ENCODE measurements at regions not wholly inside any gene's neighbourhood (a gene's known extent, or its start where the extent isn't known, plus 50 kb on each side); places are given as distances from the start of the nearest gene placed in this dataset.
"Not testable (repeated sequence)": the region's sequence is repeated elsewhere in the genome, so short reads cannot be mapped to it uniquely, and the experiment has no call there.

DNA sequence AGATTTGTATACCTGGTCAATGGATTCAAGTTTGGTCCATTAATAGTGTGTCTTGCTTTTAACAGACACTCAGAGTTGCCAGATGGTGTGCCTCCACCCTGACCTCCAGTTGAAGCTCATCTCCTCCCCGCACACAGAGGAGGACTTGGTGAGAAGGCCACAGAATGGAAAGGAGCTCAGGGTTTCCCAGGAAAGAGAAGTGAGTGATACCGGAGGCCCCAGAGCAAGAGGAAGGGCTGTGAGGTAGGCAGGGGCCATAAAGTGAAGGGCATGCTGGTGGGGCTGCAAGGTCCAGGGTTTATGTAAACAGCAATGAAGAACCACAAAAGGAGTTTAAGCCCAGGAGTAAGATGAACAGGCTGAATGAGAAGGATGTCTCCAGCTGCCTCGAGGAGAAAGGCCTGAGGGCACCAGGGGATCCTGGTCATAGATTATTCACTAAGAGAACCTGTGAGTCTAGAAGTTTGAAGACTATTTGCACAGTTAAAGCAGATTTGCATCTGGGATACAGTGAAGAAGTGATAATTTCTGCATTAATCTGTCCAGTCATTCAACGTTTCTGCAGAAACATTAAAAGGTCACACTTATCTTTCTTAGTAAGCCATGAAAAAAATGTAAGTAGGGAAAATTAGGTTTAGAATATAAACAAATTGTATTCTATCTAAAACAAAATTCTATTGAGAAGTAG lies 67.5 kb upstream of the VPREB1 start:
- ChIA-PET CTCF (no interaction called here), POLR2A (no interaction called here)
- Mint-ChIP-seq H3K4me1 (no peaks in the 10 kb centered on the region), H3K27ac (no peak overlapping the region), H3K4me3 (no peak overlapping the region), H3K27me3 (peaks cover 24 to 44% of the 10 kb centered on the region in 2 donors), H3K9me3 (peaks cover 0 to 2% (median 1%) of the 10 kb centered on the region in 5 donors), H3K36me3 (no peaks in the 10 kb centered on the region)
- DNase-seq = no peak
- Histone ChIP-seq H3K4me3 (ENCODE audit: low read length) (no peak overlapping the region), H3K27ac (ENCODE audit: low read depth, low read length) (no peak overlapping the region), H3K4me1 (ENCODE audit: insufficient read depth, low read length) (no peaks in the 10 kb centered on the region), H3K9me3 (ENCODE audit: low read length) (no peaks in the 10 kb centered on the region), H3K27me3 (ENCODE audit: insufficient read depth, low read length, poor library complexity, severe bottlenecking) (no peaks in the 10 kb centered on the region), H3K36me3 (ENCODE audit: insufficient read depth, low read length) (no peaks in the 10 kb centered on the region)

DNA sequence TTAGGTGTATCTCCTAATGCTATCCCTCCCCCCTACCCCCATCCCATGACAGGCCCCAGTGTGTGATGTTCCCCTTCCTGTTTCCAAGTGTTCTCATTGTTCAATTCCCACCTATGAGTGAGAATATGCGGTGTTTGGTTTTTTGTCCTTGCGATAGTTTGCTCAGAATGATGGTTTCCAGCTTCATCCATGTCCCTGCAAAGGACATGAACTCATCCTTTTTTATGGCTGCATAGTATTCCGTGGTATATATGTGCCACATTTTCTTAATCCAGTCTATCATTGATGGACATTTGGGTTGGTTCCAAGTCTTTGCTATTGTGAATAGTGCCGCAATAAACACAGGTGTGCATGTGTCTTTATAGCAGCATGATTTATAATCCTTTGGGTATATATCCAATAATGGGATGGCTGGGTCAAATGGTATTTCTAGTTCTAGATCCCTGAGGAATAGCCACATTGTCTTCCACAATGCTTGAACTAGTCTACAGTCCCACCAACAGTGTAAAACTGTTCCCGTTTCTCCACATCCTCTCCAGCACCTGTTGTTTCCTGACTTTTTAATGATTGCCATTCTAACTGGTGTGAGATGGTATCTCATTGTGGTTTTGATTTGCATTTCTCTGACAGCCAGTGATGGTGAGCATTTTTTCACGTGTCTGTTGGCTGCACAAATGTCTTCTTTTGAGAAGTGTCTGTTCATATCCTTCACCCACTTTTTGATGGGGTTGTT lies 71.5 kb upstream of the VPREB1 start:
- not testable (repeated sequence) for H3K27me3 ChIP-seq (ENCODE audit: insufficient read depth, low read length, poor library complexity, severe bottlenecking)

DNA sequence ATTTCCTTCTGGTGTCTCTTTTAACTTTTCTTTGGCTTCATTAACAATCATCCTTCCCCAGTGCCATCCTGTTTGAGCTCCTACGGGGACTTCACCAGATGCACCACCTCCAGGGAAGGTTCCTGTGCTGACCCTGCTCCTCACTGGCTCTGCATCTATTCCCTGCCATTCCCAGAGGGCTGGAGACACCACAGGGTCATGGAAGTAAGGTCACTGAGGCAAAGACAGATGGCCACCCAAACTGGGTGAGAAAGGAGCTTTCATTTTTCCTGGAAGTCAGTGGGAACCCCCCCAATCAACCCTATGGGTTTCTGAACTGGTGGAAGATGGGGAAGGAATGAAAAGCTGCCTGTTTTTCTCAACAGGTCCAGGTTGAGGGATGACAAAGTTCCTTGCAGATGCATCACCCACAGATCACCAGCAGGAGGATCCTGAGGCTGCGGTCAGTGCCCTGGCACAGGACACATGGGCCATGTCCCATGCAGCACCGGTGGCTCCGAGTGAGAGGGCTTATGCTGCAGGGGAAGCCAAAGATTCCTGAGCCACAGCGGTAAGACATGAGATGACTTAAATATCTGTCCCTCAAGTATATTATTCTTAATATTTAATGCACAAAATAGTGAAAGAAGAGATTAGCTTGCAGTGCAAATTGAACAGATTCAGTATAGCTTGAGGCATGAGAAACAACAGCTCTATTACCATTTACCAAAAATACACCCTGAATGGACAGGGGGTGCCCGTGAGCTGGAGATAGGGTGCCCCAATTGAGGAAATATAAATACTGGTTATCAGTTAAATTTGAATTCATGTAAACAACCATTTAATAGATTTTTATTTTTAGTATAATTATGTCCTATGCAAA lies 73.0 kb upstream of the VPREB1 start:
- Mint-ChIP-seq H3K4me1 (peaks cover 11 to 29% (median 27%) of the 10 kb centered on the region in 3 donors), H3K9me3 (peaks cover 0 to 2% (median 1%) of the 10 kb centered on the region in 5 donors), H3K27ac (no peak overlapping the region), H3K4me3 (no peak overlapping the region), H3K27me3 (peaks cover 12% of the 10 kb centered on the region in 2 donors), H3K36me3 (no peaks in the 10 kb centered on the region)
- Histone ChIP-seq H3K27me3 (ENCODE audit: insufficient read depth, low read length, poor library complexity, severe bottlenecking) (no peaks in the 10 kb centered on the region), H3K4me1 (ENCODE audit: insufficient read depth, low read length) (peaks cover 5% of the 10 kb centered on the region), H3K27ac (ENCODE audit: low read depth, low read length) (no peak overlapping the region), H3K9me3 (ENCODE audit: low read length) (no peaks in the 10 kb centered on the region), H3K36me3 (ENCODE audit: insufficient read depth, low read length) (no peaks in the 10 kb centered on the region), H3K4me3 (ENCODE audit: low read length) (no peak overlapping the region)
- ChIA-PET POLR2A (no interaction called here), CTCF (no interaction called here)
- no peak for DNase-seq

More for the DNA sequence above, 71.5 kb upstream of the VPREB1 start:
- H3K9me3 ChIP-seq (ENCODE audit: low read length); DNase-seq; H3K36me3 Mint-ChIP-seq; H3K4me3 Mint-ChIP-seq; H3K27ac Mint-ChIP-seq; H3K27ac ChIP-seq (ENCODE audit: low read depth, low read length); POLR2A ChIA-PET; H3K36me3 ChIP-seq (ENCODE audit: insufficient read depth, low read length); CTCF ChIA-PET; H3K4me3 ChIP-seq (ENCODE audit: low read length); H3K4me1 ChIP-seq (ENCODE audit: insufficient read depth, low read length); H3K9me3 Mint-ChIP-seq: not testable (repeated sequence)
- Mint-ChIP-seq H3K27me3 (peaks cover 19 to 21% of the 10 kb centered on the region in 2 donors), H3K4me1 (peaks cover 4 to 19% (median 15%) of the 10 kb centered on the region in 3 donors)

DNA sequence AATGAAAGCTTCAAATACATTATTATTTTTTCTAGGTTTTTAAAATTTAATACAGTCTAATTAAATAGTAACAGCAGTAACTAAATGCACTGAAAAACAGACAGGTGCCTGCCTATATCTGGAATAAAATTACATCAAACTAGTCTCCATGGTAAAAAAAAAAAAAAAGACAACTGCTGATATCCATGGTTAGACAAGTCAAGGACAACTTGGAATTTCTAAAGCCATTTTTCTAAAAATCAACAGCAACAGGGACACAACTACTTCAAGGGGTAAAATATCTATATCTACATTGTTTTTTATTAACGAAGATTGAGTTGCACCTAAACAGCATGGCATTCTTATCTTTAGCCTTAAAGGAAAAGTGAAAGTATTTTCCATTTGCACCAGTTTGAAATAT lies 74.7 kb upstream of the VPREB1 start:
- Mint-ChIP-seq H3K36me3 (no peaks in the 10 kb centered on the region), H3K27ac (peak overlapping the region in 1 of 8 donors; percentile 43), H3K4me3 (peak overlapping the region in 5 of 7 donors; percentile 34 to 57 (median 46)), H3K9me3 (peaks cover 0 to 2% (median 1%) of the 10 kb centered on the region in 5 donors), H3K27me3 (peaks cover 0 to 8% of the 10 kb centered on the region in 2 donors), H3K4me1 (peaks cover 11 to 29% (median 27%) of the 10 kb centered on the region in 3 donors)
- DNase-seq = no peak
- no peaks in the 10 kb centered on the region for H3K36me3 ChIP-seq (ENCODE audit: insufficient read depth, low read length)
- H3K27me3 ChIP-seq (ENCODE audit: insufficient read depth, low read length, poor library complexity, severe bottlenecking) = no peaks in the 10 kb centered on the region
- H3K4me3 ChIP-seq (ENCODE audit: low read length) = no peak overlapping the region
- peaks cover 5% of the 10 kb centered on the region for H3K4me1 ChIP-seq (ENCODE audit: insufficient read depth, low read length)
- H3K27ac ChIP-seq (ENCODE audit: low read depth, low read length) = no peak overlapping the region
- H3K9me3 ChIP-seq (ENCODE audit: low read length) = no peaks in the 10 kb centered on the region
- ChIA-PET CTCF (no interaction called here), POLR2A (no interaction called here)

DNA sequence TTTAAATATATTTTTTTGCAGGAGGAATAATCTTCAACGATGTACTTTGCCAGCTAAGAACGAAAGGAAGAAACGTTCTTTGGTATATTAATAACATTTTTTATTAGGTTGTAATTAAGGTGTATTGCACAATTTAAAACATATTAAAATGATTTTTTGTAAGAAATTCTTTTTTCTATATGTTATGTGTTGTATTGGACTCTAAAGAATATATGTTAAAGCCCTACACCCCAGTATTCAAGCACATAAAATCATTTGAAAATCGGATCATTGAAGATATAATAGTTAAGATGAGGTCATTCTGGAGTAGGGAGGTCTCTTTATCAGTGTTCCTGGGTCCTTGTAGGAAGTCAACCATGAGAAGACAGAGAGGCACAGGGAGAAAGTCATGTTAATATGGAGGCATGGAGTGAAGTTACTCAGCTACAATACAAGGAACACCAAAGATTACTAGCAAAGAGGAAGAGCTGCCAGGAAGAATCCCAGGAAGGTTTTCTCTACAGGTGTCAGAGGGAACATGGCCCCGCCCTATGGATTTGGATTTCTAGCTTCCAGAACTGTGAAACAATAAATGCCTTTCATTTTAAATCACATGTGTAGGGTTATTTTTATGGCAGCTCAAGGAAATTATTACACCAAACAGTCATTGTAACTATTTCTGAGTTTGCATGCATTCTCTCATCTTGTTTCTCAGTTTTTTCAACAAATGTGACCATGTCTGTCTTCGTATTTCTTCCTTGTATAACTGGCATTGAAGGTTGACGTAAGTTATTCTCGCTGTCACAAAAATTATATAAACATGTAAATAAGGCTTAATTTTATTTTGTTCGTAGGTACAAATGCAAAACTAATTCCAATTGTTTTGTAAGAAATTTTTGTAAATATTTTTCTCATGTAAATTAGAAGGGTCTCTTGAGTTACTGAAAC lies 75.4 kb upstream of the VPREB1 start:
- Mint-ChIP-seq H3K4me1 (peaks cover 11 to 29% (median 27%) of the 10 kb centered on the region in 3 donors), H3K27me3 (peaks cover 2 to 13% of the 10 kb centered on the region in 2 donors), H3K9me3 (peaks cover 0 to 2% (median 1%) of the 10 kb centered on the region in 5 donors), H3K27ac (no peak overlapping the region), H3K4me3 (peak overlapping the region in 1 of 7 donors; percentile 88), H3K36me3 (no peaks in the 10 kb centered on the region)
- Histone ChIP-seq H3K36me3 (ENCODE audit: insufficient read depth, low read length) (no peaks in the 10 kb centered on the region), H3K4me3 (ENCODE audit: low read length) (no peak overlapping the region), H3K27ac (ENCODE audit: low read depth, low read length) (no peak overlapping the region), H3K9me3 (ENCODE audit: low read length) (no peaks in the 10 kb centered on the region), H3K27me3 (ENCODE audit: insufficient read depth, low read length, poor library complexity, severe bottlenecking) (no peaks in the 10 kb centered on the region), H3K4me1 (ENCODE audit: insufficient read depth, low read length) (peaks cover 5% of the 10 kb centered on the region)
- CTCF ChIA-PET = interaction anchor here (1.0 kb wide), 1 partner anchor 28 kb away, joined by 4 read pairs; no protein-coding TSS in a partner anchor
- POLR2A ChIA-PET = no interaction called here
- no peak for DNase-seq

DNA sequence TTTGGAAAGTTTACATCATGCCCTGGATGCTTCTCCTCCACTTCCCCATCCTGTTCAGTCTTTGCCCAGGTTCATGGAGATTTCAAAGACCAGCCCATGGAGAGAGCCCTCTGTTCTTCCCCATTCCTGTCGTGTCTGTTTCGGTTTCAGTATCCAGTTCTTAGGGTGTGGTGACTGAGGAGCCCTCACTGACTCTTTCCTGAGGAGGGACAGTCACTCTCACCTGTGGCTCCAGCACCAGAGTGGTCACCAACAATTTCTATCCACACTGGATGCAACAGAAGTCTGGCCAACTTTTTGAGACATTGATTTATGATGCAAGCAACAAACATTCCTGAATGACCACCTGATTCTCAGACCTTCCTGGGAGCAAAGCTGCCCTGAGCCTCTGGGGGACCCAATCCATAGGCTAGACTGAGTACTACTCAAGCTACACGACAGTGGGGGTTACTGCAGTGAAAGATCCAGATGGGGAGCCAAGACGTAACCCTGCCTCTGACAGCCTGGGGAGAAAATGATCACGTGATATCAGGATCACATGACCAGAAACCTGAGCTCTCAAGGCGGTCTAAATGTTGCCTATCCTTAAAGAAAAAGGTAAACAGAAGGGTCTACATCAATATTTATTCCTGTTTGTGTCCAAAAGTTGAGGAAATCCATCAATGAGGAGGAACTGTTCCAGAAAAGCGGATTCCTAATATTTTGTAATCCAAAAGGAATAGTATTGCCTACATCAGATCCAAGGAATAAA lies 76.2 kb upstream of the VPREB1 start:
- Histone ChIP-seq H3K4me1 (ENCODE audit: insufficient read depth, low read length) (peaks cover 5% of the 10 kb centered on the region), H3K27ac (ENCODE audit: low read depth, low read length) (no peak overlapping the region), H3K9me3 (ENCODE audit: low read length) (no peaks in the 10 kb centered on the region), H3K36me3 (ENCODE audit: insufficient read depth, low read length) (no peaks in the 10 kb centered on the region), H3K27me3 (ENCODE audit: insufficient read depth, low read length, poor library complexity, severe bottlenecking) (no peaks in the 10 kb centered on the region), H3K4me3 (ENCODE audit: low read length) (peak overlapping the region; percentile 23)
- peaks cover 4 to 10% of the 10 kb centered on the region in 2 donors for H3K27me3 Mint-ChIP-seq
- DNase-seq = no peak
- CTCF ChIA-PET = interaction anchor here (1.0 kb wide), 1 partner anchor 29 kb away, joined by 4 read pairs; no protein-coding TSS in a partner anchor
- H3K9me3 Mint-ChIP-seq = no peaks in the 10 kb centered on the region
- peaks cover 11 to 29% (median 27%) of the 10 kb centered on the region in 3 donors for H3K4me1 Mint-ChIP-seq
- H3K36me3 Mint-ChIP-seq = no peaks in the 10 kb centered on the region
- peak overlapping the region; percentile 51 to 88 (median 76) for H3K4me3 Mint-ChIP-seq
- peak overlapping the region in 7 of 8 donors; percentile 32 to 85 (median 64) for H3K27ac Mint-ChIP-seq
- POLR2A ChIA-PET = interaction anchor here (0.6 kb wide), 1 partner anchor 12 kb away, joined by 3 read pairs; no protein-coding TSS in a partner anchor

DNA sequence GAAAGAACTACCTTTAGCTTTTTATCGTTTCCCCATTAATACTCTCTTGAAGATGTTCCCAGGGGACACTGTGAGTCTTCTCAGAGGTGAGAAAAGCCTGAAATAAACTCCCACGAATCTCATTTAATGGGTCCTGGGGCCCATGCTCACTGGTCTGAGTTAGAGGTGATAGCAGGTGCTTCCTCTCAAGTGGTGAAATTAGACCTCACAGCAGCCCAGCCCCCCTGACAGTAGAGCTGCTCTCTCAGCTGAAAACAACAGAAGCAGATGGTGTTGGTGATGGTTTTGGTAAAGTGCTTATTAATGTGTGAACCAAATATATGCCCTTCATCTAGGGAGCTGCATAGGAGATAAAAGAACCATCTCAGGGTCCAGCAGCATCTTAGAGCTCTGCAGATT lies 76.8 kb upstream of the VPREB1 start:
- H3K4me1 ChIP-seq (ENCODE audit: insufficient read depth, low read length) = peaks cover 5% of the 10 kb centered on the region
- ChIA-PET POLR2A (interaction anchor here (0.6 kb wide), 1 partner anchor 13 kb away, joined by 3 read pairs; no protein-coding TSS in a partner anchor), CTCF (no interaction called here)
- Mint-ChIP-seq H3K9me3 (no peaks in the 10 kb centered on the region), H3K4me3 (peak overlapping the region; percentile 51 to 88 (median 76)), H3K27me3 (peaks cover 4 to 10% of the 10 kb centered on the region in 2 donors), H3K4me1 (peaks cover 11 to 29% (median 27%) of the 10 kb centered on the region in 3 donors), H3K27ac (peak overlapping the region; percentile 32 to 85 (median 60)), H3K36me3 (no peaks in the 10 kb centered on the region)
- no peaks in the 10 kb centered on the region for H3K27me3 ChIP-seq (ENCODE audit: insufficient read depth, low read length, poor library complexity, severe bottlenecking)
- no peaks in the 10 kb centered on the region for H3K9me3 ChIP-seq (ENCODE audit: low read length)
- H3K4me3 ChIP-seq (ENCODE audit: low read length) = peak overlapping the region; percentile 23
- H3K36me3 ChIP-seq (ENCODE audit: insufficient read depth, low read length) = no peaks in the 10 kb centered on the region
- DNase-seq = peak in 1 of 5 donors; percentile 20
- H3K27ac ChIP-seq (ENCODE audit: low read depth, low read length) = no peak overlapping the region
